GM21723 (cell line): ENCODE measurements at regions not wholly inside any gene's neighbourhood (a gene's known extent, or its start where the extent isn't known, plus 50 kb on each side); places are given as distances from the start of the nearest gene placed in this dataset.
"Not testable (repeated sequence)": the region's sequence is repeated elsewhere in the genome, so short reads cannot be mapped to it uniquely, and the experiment has no call there.

Experiments used
- ATAC-seq: cut with Tn5 transposase; IDR thresholded peaks from one replicate; pipeline ENCODE4 v1.9.1; 2021; ENCODE audit warnings: mild to moderate bottlenecking, moderate library complexity; ENCODE audit not compliant: unreplicated experiment

DNA sequence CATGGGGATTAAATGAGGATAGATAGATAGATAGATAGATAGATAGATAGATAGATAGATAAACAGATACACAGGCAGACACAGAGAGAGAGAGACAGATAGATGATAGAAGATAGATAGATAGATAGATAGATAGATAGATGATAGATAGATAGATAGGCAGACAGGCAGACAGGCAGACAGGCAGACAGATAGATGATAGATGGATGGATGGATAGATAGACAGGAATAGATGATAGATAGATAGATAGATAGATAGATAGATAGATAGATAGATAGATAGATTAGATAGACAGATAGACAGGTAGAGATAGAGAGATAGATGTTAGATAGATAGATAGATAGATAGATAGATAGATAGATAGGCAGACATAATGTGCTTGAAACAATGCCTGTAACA lies 137.3 kb downstream of the MED10 start:
- ATAC-seq: not testable (repeated sequence)

DNA sequence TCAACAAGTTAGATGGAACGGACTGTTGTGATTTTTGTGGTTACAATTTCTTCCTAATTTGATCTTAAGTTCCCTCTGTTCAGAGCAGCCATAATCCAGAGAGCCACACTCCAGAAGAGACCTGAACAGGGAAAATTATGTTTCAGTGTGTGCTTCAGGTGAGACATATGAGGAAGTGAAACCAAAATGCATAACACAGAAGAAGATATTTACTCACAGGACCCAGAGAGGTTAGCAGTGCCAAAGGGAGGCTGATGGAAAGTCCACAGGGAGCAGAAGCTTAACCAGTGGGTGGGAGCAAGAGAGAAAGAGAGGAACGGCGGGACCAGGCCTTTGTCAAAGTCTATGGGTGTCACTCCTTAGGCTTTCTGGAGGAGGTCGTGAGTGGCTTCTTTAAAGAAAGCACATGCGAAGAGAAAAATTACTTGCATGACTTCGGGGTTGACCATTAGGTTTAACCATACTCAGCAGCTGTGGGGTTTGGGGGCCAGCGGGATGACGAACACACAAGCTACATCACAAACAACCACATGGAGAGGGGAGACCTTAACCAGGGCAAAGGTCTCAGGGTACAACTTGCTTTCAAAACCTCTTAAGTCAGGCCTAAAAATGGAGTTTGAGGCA lies 141.4 kb downstream of the MED10 start:
- ATAC-seq: peak; percentile 94

- no peak for ATAC-seq
These were observed 142.1 kb downstream of the MED10 start for GRCh38 chr5:6236170-6236793.

DNA sequence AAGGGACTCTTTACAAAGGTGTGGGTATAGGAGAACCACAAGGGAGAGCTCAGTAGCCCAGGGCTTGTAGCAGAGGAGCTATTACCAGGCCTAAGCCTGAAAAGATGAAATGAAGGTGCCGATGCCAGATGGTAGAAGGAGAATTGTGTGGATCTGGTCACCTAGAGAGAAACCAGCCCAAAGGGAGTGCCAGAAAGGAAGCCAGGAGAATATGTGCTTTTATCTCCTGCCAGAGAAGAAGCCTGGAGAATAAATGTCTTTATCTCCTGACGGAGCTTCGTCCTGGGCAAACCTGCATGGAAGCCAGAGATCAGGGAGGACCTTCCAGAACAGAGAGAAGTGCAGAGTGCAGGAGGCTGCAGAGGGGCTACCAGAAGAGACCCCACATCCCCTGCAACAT lies 142.6 kb downstream of the MED10 start:
- no peak for ATAC-seq

DNA sequence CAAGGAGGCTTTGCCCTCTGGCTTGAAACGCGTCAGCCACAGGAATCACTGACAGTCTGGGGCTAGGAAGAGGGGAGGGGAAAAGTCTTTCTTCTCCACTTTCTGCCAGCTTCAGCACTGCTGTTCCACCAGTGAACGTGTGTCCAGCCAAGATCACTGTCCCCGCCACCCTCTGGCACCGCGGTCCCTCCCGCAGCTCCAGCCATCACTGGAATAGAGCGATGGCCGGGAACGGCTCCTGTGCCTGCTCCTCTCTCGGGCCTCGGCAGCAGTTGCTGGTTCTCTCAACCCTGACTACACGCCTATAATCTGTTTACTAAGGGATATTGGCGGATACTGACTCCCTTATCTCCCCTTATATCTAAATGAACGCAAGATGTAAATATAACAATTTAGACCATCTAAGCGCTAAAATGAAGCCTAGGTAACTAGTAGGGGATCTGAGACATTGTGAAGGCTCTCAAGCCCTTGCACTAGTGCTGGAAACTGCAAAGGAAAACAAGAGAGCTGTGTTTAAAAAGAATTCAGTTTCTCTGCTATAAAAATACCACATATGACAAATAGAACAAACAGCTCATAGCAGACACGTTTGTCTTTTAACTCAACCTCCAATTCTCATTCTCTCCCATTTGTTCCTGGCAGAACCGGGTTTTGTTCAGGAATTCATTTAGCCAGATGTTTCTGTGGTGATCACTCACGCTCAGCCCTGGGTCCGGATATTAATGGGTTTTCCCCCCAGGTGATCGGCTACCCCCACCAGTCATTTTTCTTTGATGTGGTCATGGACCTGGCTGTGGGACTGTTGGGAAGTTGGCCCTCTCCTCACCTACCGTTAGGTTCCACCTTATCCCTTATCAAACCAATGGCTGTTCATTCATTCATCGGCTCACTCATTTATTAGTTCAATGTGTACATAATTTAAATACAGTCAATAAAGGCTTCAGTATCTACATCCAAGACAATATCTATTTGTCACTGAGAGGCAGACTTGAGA lies 149.8 kb downstream of the MED10 start:
- ATAC-seq: no peak

- ATAC-seq: no peak
These were observed 153.2 kb downstream of the MED10 start for GRCh38 chr5:6225121-6225607.

DNA sequence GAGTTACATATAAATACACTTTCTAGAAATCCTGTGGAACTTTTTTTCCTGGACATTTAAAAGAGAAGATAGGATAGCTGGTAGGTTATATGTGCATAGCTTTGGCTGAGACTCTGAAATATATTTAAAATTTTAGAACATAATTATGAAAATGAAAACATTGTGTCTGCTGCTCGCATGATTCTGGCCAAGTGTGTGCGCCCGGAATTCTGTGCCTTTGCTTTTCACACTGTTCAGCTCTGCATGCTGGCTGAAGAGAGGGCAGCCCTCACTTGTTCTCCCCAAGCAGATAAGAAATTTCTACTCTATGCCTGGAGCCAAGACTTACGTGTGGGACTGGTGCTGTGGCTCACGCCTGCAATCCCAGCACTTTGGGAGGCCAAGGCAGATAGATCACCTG lies 153.9 kb downstream of the MED10 start:
- ATAC-seq: no peak

- no peak for ATAC-seq
These were observed 155.4 kb downstream of the MED10 start for GRCh38 chr5:6222899-6223298.

- no peak for ATAC-seq
These were observed 156.2 kb downstream of the MED10 start for GRCh38 chr5:6222121-6222520.

DNA sequence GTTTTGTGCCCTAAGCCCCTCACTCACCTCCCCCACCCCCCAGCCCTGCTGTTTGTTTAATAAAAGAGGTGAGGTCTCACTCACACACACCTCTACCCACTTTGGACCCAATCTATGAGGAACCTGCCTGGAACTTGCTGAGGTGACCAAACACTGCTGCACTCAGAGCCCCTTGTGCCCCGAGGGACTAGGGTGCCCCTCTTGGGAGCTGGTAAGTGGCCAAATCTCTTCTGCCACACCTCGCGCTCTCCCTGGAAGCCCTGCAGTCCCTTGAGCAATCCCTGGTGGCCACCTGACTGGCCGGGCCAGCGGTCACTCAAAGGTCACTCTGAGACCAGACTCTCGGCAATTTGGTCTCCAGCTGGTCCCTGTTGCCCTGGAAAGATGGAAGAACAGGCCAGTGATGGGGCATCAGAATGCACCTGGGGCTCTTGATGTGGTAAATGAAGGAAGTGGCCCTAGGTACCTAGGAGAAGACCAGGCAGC lies 157.2 kb downstream of the MED10 start:
- ATAC-seq: no peak

GRCh38 chr5:6220346-6221088 lies 157.8 kb downstream of the MED10 start:
- no peak for ATAC-seq

DNA sequence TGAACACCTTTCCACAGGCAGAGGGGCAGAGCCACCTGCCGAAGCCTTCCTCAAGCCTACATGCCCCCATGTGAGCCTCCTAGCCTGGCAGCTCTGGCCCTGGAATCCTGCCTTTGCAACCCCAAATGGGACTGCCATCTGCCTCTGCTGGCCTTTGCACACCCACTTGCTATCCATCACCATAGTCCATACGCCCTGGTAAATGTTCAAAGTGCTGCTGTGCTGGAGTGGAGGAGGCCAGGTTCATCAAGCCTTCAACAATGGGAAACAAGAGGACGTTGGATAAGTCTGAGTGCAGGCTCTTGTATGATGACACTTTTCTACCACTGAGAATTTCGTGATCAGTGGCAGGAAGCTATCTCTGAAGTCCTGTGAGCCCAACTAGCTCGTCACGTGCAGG lies 159.8 kb downstream of the MED10 start:
- ATAC-seq: no peak

DNA sequence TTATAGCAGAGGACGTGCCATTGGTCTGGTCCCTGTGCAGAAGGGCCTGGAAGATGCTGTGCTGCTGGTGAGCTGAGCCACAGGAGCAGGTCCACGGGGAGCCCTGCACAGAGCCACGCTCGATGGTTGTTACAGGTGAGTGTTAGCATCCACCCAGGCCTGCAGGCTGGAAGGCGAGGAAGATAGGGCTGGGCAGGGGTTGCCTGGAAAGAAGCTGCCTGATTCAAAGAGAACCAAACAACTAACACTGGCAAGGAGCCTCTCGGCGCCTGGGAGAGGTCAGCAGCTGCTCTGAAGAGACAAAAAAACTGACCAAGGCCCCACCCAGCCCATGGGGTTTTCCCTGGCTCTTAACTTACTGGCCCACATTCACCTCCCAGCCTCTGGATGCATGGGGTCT lies 160.2 kb downstream of the MED10 start:
- no peak for ATAC-seq

GRCh38 chr5:6216471-6217075 lies 161.8 kb downstream of the MED10 start:
- ATAC-seq: no peak

- ATAC-seq: no peak
These were observed 162.5 kb downstream of the MED10 start for GRCh38 chr5:6215891-6216290.

- ATAC-seq: no peak
These were observed 166.1 kb downstream of the MED10 start for GRCh38 chr5:6212244-6212643.

GRCh38 chr5:6206501-6206900 lies 171.8 kb downstream of the MED10 start:
- no peak for ATAC-seq

GRCh38 chr5:6202968-6203365 lies 175.4 kb downstream of the MED10 start:
- peak; percentile 52 for ATAC-seq

- ATAC-seq: no peak
These were observed 176.0 kb downstream of the MED10 start for GRCh38 chr5:6202149-6202967.
